Left ventricle myocardium inferior (tissue), 1 donor: ENCODE measurements at regions not wholly inside any gene's neighbourhood (a gene's known extent, or its start where the extent isn't known, plus 50 kb on each side); places are given as distances from the start of the nearest gene placed in this dataset.
"Not testable (repeated sequence)": the region's sequence is repeated elsewhere in the genome, so short reads cannot be mapped to it uniquely, and the experiment has no call there.

Experiments
- DNase-seq: peaks from one replicate; pipeline ENCODE4 v3.0.0-alpha.2; 2020
- H3K27ac ChIP-seq: fragments of 200-600 bp; replicated peaks from 2 replicates; pipeline ENCODE4 v1.8.0; 2021
- H3K27me3 ChIP-seq: fragments of 200-600 bp; 2 replicates; pipeline ENCODE4 v1.8.0; 2021; ENCODE audit warnings: low read depth
- H3K36me3 ChIP-seq: fragments of 200-600 bp; 2 replicates; pipeline ENCODE4 v1.8.0; 2021
- H3K4me1 ChIP-seq: fragments of 200-600 bp; 2 replicates; pipeline ENCODE4 v1.8.0; 2021
- H3K4me3 ChIP-seq: fragments of 200-600 bp; 2 replicates; pipeline ENCODE4 v1.8.0; 2021; ENCODE audit warnings: mild to moderate bottlenecking, moderate library complexity
- H3K9me3 ChIP-seq: fragments of 200-600 bp; replicated peaks from 2 replicates; pipeline ENCODE4 v1.8.0; 2021
- intact Hi-C: fragments of 100-400 bp; cut with micrococcal nuclease; formaldehyde crosslinking; loops from one replicate; pipeline ENCODE4 v1.11.0; 2022
- TF ChIP-seq, protein P1 (sequence below): fragments of 200-600 bp; IDR thresholded peaks from 2 replicates; pipeline ENCODE4 v1.8.0; 2021; ENCODE audit warnings: antibody characterized with exemption, mild to moderate bottlenecking, borderline replicate concordance
- donor health status: DM: no; HTN: yes; CAD: no; lungs with severe emphysema.

DNA sequence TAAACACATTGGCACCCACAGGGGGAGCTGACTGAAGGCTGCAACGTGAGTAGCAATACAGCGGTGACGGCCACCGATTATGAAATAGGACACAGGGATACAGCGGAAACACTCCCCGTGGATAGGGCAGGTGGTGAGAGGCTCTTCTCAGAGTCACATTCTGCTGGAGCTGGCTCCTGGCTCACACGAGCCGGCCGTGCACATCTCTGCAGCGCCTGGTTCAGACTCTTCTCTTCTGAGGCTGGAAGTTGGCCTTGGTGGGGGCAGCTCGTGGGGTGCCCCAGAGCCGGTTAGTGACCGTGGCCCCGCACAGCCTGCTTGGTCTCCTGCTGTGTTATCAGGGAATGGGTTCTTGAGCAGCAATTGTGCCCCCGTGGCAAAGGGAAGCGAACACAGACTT is 61.3 kb upstream of the EN2 start:
- H3K36me3 ChIP-seq = no peaks in the 10 kb centered on the region
- no peak for DNase-seq
- no peaks in the 10 kb centered on the region for H3K4me1 ChIP-seq
- H3K27ac ChIP-seq = no peak overlapping the region
- peaks cover 94% of the 10 kb centered on the region for H3K27me3 ChIP-seq
- TF ChIP-seq, protein P1, sequence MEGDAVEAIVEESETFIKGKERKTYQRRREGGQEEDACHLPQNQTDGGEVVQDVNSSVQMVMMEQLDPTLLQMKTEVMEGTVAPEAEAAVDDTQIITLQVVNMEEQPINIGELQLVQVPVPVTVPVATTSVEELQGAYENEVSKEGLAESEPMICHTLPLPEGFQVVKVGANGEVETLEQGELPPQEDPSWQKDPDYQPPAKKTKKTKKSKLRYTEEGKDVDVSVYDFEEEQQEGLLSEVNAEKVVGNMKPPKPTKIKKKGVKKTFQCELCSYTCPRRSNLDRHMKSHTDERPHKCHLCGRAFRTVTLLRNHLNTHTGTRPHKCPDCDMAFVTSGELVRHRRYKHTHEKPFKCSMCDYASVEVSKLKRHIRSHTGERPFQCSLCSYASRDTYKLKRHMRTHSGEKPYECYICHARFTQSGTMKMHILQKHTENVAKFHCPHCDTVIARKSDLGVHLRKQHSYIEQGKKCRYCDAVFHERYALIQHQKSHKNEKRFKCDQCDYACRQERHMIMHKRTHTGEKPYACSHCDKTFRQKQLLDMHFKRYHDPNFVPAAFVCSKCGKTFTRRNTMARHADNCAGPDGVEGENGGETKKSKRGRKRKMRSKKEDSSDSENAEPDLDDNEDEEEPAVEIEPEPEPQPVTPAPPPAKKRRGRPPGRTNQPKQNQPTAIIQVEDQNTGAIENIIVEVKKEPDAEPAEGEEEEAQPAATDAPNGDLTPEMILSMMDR = no peak
- H3K4me3 ChIP-seq = no peak overlapping the region
- intact Hi-C loops = no loop called here
- no peaks in the 10 kb centered on the region for H3K9me3 ChIP-seq

DNA sequence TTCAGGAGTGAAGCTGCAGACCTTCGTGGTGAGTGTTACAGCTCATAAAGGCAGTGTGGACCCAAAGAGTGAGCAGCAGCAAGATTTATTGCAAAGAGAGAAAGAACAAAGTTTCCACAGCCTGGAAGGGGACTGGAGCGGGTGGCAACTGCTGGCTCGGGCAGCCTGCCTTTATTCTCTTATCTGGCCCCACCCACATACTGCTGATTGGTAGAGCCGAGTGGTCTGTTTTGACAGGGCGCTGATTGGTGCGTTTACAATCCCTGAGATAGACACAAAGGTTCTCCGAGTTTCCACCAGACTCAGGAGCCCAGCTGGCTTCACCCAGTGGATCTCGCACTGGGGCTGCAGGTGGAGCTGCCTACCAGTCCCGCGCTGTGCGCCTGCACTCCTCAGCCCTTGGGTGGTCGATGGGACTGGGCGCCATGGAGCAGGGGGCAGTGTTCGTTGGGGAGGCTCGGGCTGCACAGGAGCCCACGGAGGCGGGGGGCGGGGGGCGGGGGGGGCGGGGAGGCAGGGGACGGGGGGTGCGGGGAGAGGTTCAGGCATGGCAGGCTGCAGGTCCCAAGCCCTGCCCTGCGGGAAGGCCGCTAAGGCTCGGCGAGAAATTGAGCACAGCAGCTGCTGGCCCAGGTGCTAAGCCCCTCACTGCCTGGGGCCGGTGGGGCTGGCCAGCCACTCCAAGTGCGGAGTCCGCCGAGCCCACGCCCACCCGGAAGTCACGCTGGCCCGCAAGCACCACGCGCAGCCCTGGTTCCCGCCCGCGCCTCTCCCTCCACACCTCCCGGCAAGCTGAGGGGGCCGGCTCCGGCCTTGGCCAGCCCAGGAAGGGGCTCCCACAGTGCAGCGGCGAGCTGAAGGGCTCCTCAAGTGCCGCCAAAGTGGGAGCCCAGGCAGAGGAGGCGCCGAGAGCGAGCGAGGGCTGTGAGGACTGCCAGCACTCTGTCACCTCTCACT is 59.9 kb upstream of the EN2 start:
- DNase-seq, H3K36me3 ChIP-seq, H3K4me1 ChIP-seq, H3K9me3 ChIP-seq, intact Hi-C loops, H3K27ac ChIP-seq, H3K4me3 ChIP-seq: not testable (repeated sequence)
- peaks cover 94% of the 10 kb centered on the region for H3K27me3 ChIP-seq

DNA sequence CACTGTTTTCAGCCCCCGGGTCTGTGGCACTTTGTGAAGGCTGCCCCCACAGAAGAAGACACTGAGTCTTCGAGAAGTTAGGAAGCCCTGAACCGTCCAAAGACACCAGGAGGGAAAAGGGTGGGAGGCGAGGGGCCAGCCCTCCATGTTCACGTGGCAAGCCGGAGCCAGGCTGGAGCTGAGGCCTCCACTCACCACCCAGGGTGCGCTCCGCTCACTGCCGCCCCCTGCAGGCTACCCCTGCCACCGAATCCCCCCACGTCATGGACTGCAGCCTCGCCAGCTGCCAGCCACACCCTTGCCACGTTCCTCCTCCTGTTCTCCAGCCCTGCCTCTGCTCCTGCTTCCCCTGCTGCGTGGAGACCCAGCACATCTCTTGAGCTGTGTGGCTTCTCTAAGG is 59.0 kb upstream of the EN2 start:
- intact Hi-C loops = no loop called here
- TF ChIP-seq, protein P1 = no peak
- H3K36me3 ChIP-seq = no peaks in the 10 kb centered on the region
- no peak overlapping the region for H3K4me3 ChIP-seq
- H3K4me1 ChIP-seq = no peaks in the 10 kb centered on the region
- H3K9me3 ChIP-seq = no peaks in the 10 kb centered on the region
- peaks cover 96% of the 10 kb centered on the region for H3K27me3 ChIP-seq
- DNase-seq = no peak
- no peak overlapping the region for H3K27ac ChIP-seq

DNA sequence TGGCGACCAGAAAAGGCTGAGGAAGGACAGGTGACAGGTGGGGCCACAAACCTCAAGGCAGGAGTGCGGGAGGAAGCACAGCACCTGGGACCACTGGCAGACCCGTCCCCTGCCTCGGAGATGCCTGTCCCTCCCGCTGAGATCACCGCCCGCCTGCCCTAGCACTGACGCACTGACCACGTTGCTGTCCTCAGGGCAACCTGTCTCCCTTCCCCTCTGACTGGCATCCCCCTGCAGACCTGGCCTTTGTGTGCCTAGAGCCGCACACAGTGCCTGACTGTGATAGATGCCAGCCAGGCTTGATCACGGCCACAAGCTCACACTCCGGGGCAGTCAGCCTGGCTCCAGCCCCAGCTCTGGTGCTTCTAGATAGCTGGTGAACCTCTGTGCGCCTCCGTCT is 58.4 kb upstream of the EN2 start:
- Histone ChIP-seq H3K36me3 (no peaks in the 10 kb centered on the region), H3K4me1 (no peaks in the 10 kb centered on the region), H3K9me3 (no peaks in the 10 kb centered on the region), H3K4me3 (no peak overlapping the region), H3K27me3 (peaks cover 96% of the 10 kb centered on the region), H3K27ac (no peak overlapping the region)
- TF ChIP-seq, protein P1 = no peak
- intact Hi-C loops = no loop called here
- DNase-seq = no peak

DNA sequence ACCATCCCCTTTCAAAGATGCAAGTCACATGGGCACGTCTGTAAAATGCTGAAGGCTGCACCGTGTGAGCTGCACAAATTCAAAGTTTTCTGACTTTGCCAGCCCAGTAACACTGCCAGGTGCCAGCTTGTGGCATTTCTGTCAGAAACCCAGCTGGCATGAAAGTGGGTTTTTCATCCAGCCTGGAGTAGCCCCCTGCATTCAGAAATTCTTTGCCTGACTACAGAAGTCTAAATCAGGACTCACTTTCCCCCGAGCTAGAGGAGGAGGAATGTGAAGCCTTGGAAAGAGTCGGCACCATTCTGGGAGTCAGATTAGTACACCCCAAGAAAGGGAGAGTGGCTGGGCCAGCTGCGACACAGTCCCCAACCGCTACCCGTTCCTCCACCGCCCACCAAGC is 56.7 kb upstream of the EN2 start:
- Histone ChIP-seq H3K36me3 (no peaks in the 10 kb centered on the region), H3K9me3 (no peaks in the 10 kb centered on the region), H3K27ac (no peak overlapping the region), H3K4me1 (no peaks in the 10 kb centered on the region), H3K27me3 (peaks cover 96% of the 10 kb centered on the region), H3K4me3 (no peak overlapping the region)
- TF ChIP-seq, protein P1 = no peak
- no peak for DNase-seq
- intact Hi-C loops = no loop called here

DNA sequence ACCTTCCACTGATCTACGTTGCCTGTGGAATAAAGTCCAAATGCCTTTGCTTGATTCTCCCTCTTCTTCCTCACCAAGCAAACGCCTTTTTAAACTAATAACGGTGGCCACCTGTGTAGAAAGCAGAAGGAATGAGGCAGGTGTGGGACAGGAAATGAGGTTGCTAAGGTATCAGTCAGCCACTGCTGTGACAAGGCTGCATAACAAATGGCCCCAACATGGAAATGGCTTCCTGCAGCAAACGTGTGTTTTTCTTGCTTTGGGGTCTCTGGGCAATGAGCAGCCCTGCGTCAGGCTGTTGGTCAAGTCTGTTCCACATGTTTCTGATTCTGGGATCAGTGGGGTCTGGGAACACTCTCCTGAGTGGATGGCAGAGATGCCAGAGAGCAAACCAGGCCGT is 56.0 kb upstream of the EN2 start:
- Histone ChIP-seq H3K4me3 (no peak overlapping the region), H3K9me3 (no peaks in the 10 kb centered on the region), H3K4me1 (no peaks in the 10 kb centered on the region), H3K27ac (no peak overlapping the region), H3K36me3 (no peaks in the 10 kb centered on the region), H3K27me3 (peaks cover 95% of the 10 kb centered on the region)
- intact Hi-C loops = no loop called here
- TF ChIP-seq, protein P1 = no peak
- DNase-seq = no peak
